Retinal pigment epithelial cell (primary cell): ENCODE measurements at regions not wholly inside any gene's neighbourhood (a gene's known extent, or its start where the extent isn't known, plus 50 kb on each side); places are given as distances from the start of the nearest gene placed in this dataset.
A peak's percentile ranks its signal among the peaks of the same experiment; 100 is the strongest.
"Not testable (repeated sequence)": the region's sequence is repeated elsewhere in the genome, so short reads cannot be mapped to it uniquely, and the experiment has no call there.

Source experiments
- DNase-seq: peaks from one replicate; pipeline ENCODE4 v3.0.0-alpha.2; 2010; ENCODE audit warnings: low read depth
- H3K4me3 ChIP-seq: 2 replicates; pipeline ENCODE4 v1.5.1; 2011; ENCODE audit warnings: mild to moderate bottlenecking, low read length, control low read depth, moderate library complexity
- CTCF ChIP-seq: conservative IDR thresholded peaks from 2 replicates; pipeline ENCODE4 v1.5.1; 2011; ENCODE audit warnings: low read depth, low read length, control low read depth, inconsistent platforms

DNA sequence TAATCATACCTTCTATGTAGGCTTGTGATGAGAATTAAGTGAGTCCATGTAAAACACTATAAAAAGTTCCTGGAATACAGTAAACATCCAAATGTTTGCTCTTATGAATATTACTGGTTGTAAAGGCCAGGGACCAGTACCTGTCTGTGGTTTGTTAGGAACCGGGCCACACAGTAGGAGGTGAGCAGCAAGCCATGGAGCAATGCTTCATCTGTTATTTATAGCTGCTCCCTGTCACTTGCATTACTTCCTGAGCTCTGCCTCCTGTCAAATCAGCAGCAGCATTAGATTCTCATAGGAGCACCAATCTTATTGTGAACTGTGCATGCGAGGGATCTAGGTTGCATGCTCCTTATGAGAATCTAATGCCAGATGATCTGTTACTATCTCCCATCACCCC is 662.0 kb upstream of the ANKRD30A start:
- DNase-seq = no peak
- H3K4me3 ChIP-seq = no peak overlapping the region
- TF ChIP-seq CTCF = no peak

DNA sequence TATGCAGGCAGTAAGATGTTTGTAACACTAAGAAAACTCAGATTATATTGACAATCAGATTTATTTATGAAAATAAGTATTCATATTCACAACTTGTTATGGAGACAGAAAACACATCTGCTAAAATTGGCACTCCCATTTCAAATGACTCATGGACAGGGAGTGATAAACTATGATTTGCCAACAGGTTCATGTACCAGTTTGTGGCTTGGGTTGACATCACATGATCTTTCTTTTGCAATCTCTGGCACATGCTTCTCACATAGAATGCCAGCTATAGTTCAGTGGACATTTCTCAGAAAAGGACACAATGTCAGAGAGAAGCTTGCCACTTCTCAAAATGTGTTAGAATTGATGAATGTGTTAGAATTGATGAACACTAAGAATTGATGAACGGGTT is 663.2 kb upstream of the ANKRD30A start:
- no peak for TF ChIP-seq CTCF
- H3K4me3 ChIP-seq = no peak overlapping the region
- DNase-seq = peak; percentile 78

- not testable (repeated sequence) for DNase-seq
Observed at GRCh38 chr10:36458437-36458836, 667.0 kb upstream of the ANKRD30A start.

GRCh38 chr10:36457751-36458150 is 667.6 kb upstream of the ANKRD30A start:
- TF ChIP-seq CTCF = no peak
- no peak for DNase-seq

More at GRCh38 chr10:36458437-36458836, 667.0 kb upstream of the ANKRD30A start:
- not testable (repeated sequence) for H3K4me3 ChIP-seq

DNA sequence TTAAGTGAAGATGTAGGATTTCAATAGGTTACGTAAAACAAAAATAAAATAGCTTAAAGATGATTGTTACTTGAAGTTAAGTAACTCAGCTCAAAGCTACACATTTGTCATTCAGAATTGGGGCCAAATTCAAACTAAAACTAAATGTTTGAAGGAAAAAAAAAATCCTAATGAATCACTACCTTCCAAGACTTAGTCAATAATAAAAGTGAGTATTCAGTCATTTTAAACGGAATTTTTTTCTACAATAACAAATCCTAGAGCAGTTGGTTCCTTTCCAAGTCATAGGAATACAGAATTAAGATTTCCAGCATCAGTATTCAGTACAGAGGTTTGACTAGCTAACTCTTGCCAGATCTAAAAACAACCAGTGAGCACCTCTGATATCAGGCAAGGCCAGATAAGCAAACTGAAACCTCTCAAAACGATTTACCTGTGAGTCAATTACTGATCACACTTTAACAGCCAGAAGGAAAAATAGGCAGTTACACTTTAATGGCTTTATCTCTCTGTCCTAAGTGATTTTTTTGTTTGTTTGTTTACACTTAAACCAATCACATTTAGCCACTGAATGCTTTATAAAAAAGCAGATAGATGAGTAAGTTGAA is 669.8 kb upstream of the ANKRD30A start:
- H3K4me3 ChIP-seq = no peak overlapping the region
- no peak for DNase-seq
- TF ChIP-seq CTCF = no peak

More at GRCh38 chr10:36457751-36458150, 667.6 kb upstream of the ANKRD30A start:
- H3K4me3 ChIP-seq = no peak overlapping the region

GRCh38 chr10:36452851-36453250 is 672.5 kb upstream of the ANKRD30A start:
- H3K4me3 ChIP-seq = no peak overlapping the region
- DNase-seq = no peak
- TF ChIP-seq CTCF = no peak

- no peak overlapping the region for H3K4me3 ChIP-seq
- DNase-seq = no peak
- no peak for TF ChIP-seq CTCF
Observed at GRCh38 chr10:36451391-36451970, 673.9 kb upstream of the ANKRD30A start.
